ENCODE measurements at regions not wholly inside any gene's neighbourhood (a gene's known extent, or its start where the extent isn't known, plus 50 kb on each side); places are given as distances from the start of the nearest gene placed in this dataset.

DNA sequence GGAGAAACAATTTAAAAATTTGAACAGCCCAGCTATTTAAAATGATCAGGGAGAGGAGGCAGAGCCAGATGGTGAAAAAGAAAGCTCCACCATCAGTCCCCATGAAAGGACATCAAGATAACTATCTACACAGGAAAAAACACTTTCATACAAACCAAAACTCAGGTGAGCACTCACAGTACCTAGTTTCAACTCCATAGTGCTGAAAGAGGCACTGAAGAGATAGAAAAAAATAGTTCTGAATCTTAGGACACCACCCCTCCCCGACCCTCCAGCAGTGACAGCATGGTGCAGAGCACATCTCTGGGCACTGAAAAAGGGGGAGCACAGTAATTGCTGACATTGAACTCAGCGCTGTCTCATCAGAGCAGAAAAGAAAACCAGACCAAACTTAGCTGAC, 732.9 kb downstream of the CETN3 start:
- TF ChIP-seq, protein P1, sequence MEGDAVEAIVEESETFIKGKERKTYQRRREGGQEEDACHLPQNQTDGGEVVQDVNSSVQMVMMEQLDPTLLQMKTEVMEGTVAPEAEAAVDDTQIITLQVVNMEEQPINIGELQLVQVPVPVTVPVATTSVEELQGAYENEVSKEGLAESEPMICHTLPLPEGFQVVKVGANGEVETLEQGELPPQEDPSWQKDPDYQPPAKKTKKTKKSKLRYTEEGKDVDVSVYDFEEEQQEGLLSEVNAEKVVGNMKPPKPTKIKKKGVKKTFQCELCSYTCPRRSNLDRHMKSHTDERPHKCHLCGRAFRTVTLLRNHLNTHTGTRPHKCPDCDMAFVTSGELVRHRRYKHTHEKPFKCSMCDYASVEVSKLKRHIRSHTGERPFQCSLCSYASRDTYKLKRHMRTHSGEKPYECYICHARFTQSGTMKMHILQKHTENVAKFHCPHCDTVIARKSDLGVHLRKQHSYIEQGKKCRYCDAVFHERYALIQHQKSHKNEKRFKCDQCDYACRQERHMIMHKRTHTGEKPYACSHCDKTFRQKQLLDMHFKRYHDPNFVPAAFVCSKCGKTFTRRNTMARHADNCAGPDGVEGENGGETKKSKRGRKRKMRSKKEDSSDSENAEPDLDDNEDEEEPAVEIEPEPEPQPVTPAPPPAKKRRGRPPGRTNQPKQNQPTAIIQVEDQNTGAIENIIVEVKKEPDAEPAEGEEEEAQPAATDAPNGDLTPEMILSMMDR (conservative IDR thresholded peaks at IDR 0.05; ENCODE audit: low read depth, low read length), result no peak
- TF ChIP-seq BHLHE40 (IDR thresholded peaks at IDR 0.05; ENCODE audit: low read depth, low read length) (no peak), MAFK (IDR thresholded peaks at IDR 0.05; ENCODE audit: low read depth, low read length) (no peak), POLR2A (IDR thresholded peaks at IDR 0.05; ENCODE audit: low read depth, low read length) (no peak), MAZ (IDR thresholded peaks at IDR 0.05; ENCODE audit: borderline replicate concordance, low read depth, low read length) (no peak), CEBPB (IDR thresholded peaks at IDR 0.05; ENCODE audit: low read depth, low read length) (no peak), NFE2L2 (IDR thresholded peaks at IDR 0.05; ENCODE audit: low read depth, low read length) (no peak), RFX5 (IDR thresholded peaks at IDR 0.05; ENCODE audit: low read depth, low read length) (no peak), FOS (IDR thresholded peaks at IDR 0.05; ENCODE audit: low read depth, low read length) (no peak), RCOR1 (IDR thresholded peaks at IDR 0.05; ENCODE audit: insufficient replicate concordance, low read length) (no peak), RAD21 (IDR thresholded peaks at IDR 0.05; ENCODE audit: low read length) (no peak), SMC3 (IDR thresholded peaks at IDR 0.05; ENCODE audit: low read depth, low read length) (no peak), CHD1 (IDR thresholded peaks at IDR 0.05; ENCODE audit: low read depth, low read length) (no peak)
- TF ChIP-seq, protein P2, sequence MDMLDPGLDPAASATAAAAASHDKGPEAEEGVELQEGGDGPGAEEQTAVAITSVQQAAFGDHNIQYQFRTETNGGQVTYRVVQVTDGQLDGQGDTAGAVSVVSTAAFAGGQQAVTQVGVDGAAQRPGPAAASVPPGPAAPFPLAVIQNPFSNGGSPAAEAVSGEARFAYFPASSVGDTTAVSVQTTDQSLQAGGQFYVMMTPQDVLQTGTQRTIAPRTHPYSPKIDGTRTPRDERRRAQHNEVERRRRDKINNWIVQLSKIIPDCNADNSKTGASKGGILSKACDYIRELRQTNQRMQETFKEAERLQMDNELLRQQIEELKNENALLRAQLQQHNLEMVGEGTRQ (IDR thresholded peaks at IDR 0.05; ENCODE audit: low read depth, low read length), result no peak
